RPMI8226 (cell line): ENCODE measurements at regions not wholly inside any gene's neighbourhood (a gene's known extent, or its start where the extent isn't known, plus 50 kb on each side); places are given as distances from the start of the nearest gene placed in this dataset.
"Not testable (repeated sequence)": the region's sequence is repeated elsewhere in the genome, so short reads cannot be mapped to it uniquely, and the experiment has no call there.

Experiments
- DNase-seq: peaks from one replicate; pipeline ENCODE4 v3.0.0-alpha.2; 2015

- no peak for DNase-seq
Measured at GRCh38 chr1:90346349-90346748, 351.4 kb downstream of the ZNF326 start.

- no peak for DNase-seq
Measured at GRCh38 chr1:90344963-90345730, 350.2 kb downstream of the ZNF326 start.

- DNase-seq = no peak
Measured at GRCh38 chr1:90341516-90341915, 346.6 kb downstream of the ZNF326 start.

- peak; percentile 47 for DNase-seq
Measured at GRCh38 chr1:90340606-90341005, 345.7 kb downstream of the ZNF326 start.

GRCh38 chr1:90339811-90340210 lies 344.9 kb downstream of the ZNF326 start:
- DNase-seq = peak; percentile 85

- no peak for DNase-seq
Measured at GRCh38 chr1:90336552-90337324, 341.8 kb downstream of the ZNF326 start.

- DNase-seq = no peak
Measured at GRCh38 chr1:90335558-90335957, 340.6 kb downstream of the ZNF326 start.

GRCh38 chr1:90334137-90334536 lies 339.2 kb downstream of the ZNF326 start:
- no peak for DNase-seq

- no peak for DNase-seq
Measured at GRCh38 chr1:90325168-90325567, 330.3 kb downstream of the ZNF326 start.

- DNase-seq = no peak
Measured at GRCh38 chr1:90322186-90322585, 327.3 kb downstream of the ZNF326 start.

GRCh38 chr1:90319918-90320317 lies 325.0 kb downstream of the ZNF326 start:
- DNase-seq = no peak

GRCh38 chr1:90318431-90318830 lies 323.5 kb downstream of the ZNF326 start:
- DNase-seq = no peak

GRCh38 chr1:90317628-90318027 lies 322.7 kb downstream of the ZNF326 start:
- no peak for DNase-seq

GRCh38 chr1:90314533-90314932 lies 319.6 kb downstream of the ZNF326 start:
- no peak for DNase-seq

GRCh38 chr1:90313778-90314177 lies 318.9 kb downstream of the ZNF326 start:
- DNase-seq = no peak

- DNase-seq = no peak
Measured at GRCh38 chr1:90309806-90310205, 314.9 kb downstream of the ZNF326 start.

- no peak for DNase-seq
Measured at GRCh38 chr1:90308421-90308820, 313.5 kb downstream of the ZNF326 start.

- DNase-seq = no peak
Measured at GRCh38 chr1:90305577-90305976, 310.7 kb downstream of the ZNF326 start.

- DNase-seq = no peak
Measured at GRCh38 chr1:90296327-90296726, 301.4 kb downstream of the ZNF326 start.

GRCh38 chr1:90295534-90295933 lies 300.6 kb downstream of the ZNF326 start:
- DNase-seq = peak; percentile 42

GRCh38 chr1:90291431-90292216 lies 296.7 kb downstream of the ZNF326 start:
- DNase-seq = no peak

GRCh38 chr1:90282811-90283210 lies 287.9 kb downstream of the ZNF326 start:
- DNase-seq = no peak

GRCh38 chr1:90281886-90282285 lies 287.0 kb downstream of the ZNF326 start:
- DNase-seq = not testable (repeated sequence)

GRCh38 chr1:90277270-90277669 lies 282.4 kb downstream of the ZNF326 start:
- DNase-seq = no peak
